NB4 (cell line): ENCODE measurements at regions not wholly inside any gene's neighbourhood (a gene's known extent, or its start where the extent isn't known, plus 50 kb on each side); places are given as distances from the start of the nearest gene placed in this dataset.

Experiments
- POLR2A ChIP-seq: IDR thresholded peaks from 2 replicates; pipeline ENCODE4 v1.6.1; 2011; ENCODE audit warnings: mild to moderate bottlenecking; ENCODE audit not compliant: insufficient read length; ENCODE audit errors: extremely low read depth
- TF ChIP-seq, protein P1 (sequence below): IDR thresholded peaks from 2 replicates; pipeline ENCODE4 v1.6.1; 2011; ENCODE audit warnings: low read depth, low read length

DNA sequence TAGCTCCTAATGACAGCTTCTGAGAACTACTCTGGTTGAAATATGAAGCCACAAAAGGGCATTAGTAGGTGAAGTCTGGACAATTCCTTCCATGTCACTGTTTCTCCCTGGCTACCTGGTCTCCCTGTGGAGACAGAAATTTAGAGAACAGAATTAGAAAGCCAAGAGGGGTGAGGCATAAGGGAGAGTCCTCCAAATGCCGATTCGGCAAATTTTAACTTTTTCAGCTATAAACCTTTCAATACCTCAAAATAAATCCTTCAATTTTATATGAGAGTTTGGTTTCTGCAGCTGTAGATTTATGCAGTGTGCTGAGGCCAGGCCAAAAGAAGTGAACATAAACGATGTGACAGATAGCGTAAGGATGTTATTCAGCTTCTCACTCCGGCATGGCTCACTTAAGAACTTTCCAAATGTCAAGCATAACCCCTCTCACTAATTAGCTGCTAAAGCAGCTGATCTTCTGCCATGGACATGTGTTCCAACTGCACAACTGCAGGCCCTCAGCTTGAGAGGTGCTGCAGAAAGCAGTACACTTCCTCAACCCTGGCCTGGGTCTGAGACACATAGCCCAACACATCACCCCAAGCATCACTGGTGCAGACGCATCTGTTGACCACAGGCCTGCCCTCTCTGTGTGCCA lies 247.9 kb upstream of the SOX9 start:
- TF ChIP-seq POLR2A: no peak
- TF ChIP-seq, protein P1, sequence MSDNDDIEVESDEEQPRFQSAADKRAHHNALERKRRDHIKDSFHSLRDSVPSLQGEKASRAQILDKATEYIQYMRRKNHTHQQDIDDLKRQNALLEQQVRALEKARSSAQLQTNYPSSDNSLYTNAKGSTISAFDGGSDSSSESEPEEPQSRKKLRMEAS: no peak
